ENCODE measurements at regions not wholly inside any gene's neighbourhood (a gene's known extent, or its start where the extent isn't known, plus 50 kb on each side); places are given as distances from the start of the nearest gene placed in this dataset.

- no peak overlapping the region for H3K4me3 ChIP-seq (ENCODE audit: low read depth, low read length)
- H3K9me3 ChIP-seq (ENCODE audit: control insufficient read depth, insufficient read depth, low read depth, low read length), result no peaks in the 10 kb centered on the region
- no peaks in the 10 kb centered on the region for H3K4me1 ChIP-seq (ENCODE audit: control insufficient read depth, insufficient read depth, low read length)
- TF ChIP-seq ZNF121 (tag by site-specific recombination; IDR thresholded peaks at IDR 0.05), result no peak
- H3K27ac ChIP-seq (ENCODE audit: extremely low read depth, low read depth, low read length), result no peak overlapping the region
- no peaks in the 10 kb centered on the region for H3K36me3 ChIP-seq (ENCODE audit: control insufficient read depth in 2 of 2, insufficient read depth in 1 of 2, low read length in 2 of 2)
- CTCF ChIA-PET, result interaction anchor here (0.5 to 2.3 kb wide), 5 partner anchors 12 to 487 kb away, joined by 3 to 4 read pairs (median 3); no protein-coding TSS in a partner anchor
- POLR2A ChIA-PET, result no interaction called here
These were observed 430.5 kb downstream of the MDFIC start for GRCh38 chr7:115352375-115352774.

DNA sequence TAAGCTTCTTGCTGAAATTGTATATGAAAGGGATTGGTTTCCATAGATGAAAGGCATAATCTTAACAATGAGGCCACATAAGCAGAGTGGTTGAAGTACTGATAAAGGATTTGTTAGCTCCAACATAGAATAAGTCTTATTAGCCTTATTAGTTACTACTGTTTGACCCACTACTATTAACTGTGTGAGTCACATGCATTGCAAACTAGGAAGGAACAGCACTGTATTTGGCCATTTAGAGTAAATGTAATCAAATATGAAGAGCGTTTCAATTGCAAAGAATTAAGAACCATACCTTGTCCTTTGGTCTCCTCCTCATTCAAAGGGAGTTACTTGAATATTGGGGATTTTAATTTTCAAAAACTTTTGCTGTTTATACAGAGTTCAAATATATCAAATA is 428.9 kb downstream of the MDFIC start:
- Histone ChIP-seq H3K4me3 (ENCODE audit: low read depth, low read length) (no peak overlapping the region), H3K27ac (ENCODE audit: extremely low read depth, low read depth, low read length) (no peak overlapping the region), H3K36me3 (ENCODE audit: control insufficient read depth in 2 of 2, insufficient read depth in 1 of 2, low read length in 2 of 2) (no peaks in the 10 kb centered on the region), H3K4me1 (ENCODE audit: control insufficient read depth, insufficient read depth, low read length) (no peaks in the 10 kb centered on the region), H3K9me3 (ENCODE audit: control insufficient read depth, insufficient read depth, low read depth, low read length) (no peaks in the 10 kb centered on the region)
- ChIA-PET POLR2A (no interaction called here), CTCF (interaction anchor here (0.5 to 2.3 kb wide), 3 partner anchors 11 to 485 kb away, joined by 3 to 4 read pairs (median 3); no protein-coding TSS in a partner anchor)
- no peak for TF ChIP-seq ZNF426 (tag by site-specific recombination; IDR thresholded peaks at IDR 0.05)
- no peak for TF ChIP-seq ZNF76 (tag by site-specific recombination; IDR thresholded peaks at IDR 0.05; ENCODE audit: borderline replicate concordance, low read depth)
- TF ChIP-seq ZNF677 (tag by site-specific recombination; IDR thresholded peaks at IDR 0.05), result no peak
- TF ChIP-seq ZNF404 (tag by site-specific recombination; IDR thresholded peaks at IDR 0.05), result no peak
- no peak for TF ChIP-seq ZNF792 (tag by site-specific recombination; IDR thresholded peaks at IDR 0.05)
- TF ChIP-seq ZNF37A (tag by site-specific recombination; IDR thresholded peaks at IDR 0.05), result no peak
- no peak for TF ChIP-seq ZNF785 (tag by site-specific recombination; IDR thresholded peaks at IDR 0.05)
- no peak for TF ChIP-seq ZNF548 (tag by site-specific recombination; IDR thresholded peaks at IDR 0.05)
- no peak for TF ChIP-seq ZNF175 (tag by site-specific recombination; IDR thresholded peaks at IDR 0.05)
- no peak for TF ChIP-seq ZNF660 (tag by site-specific recombination; IDR thresholded peaks at IDR 0.05)

GRCh38 chr7:115349635-115350034 is 427.7 kb downstream of the MDFIC start:
- Histone ChIP-seq H3K4me1 (ENCODE audit: control insufficient read depth, insufficient read depth, low read length) (no peaks in the 10 kb centered on the region), H3K27ac (ENCODE audit: extremely low read depth, low read depth, low read length) (no peak overlapping the region), H3K4me3 (ENCODE audit: low read depth, low read length) (no peak overlapping the region), H3K9me3 (ENCODE audit: control insufficient read depth, insufficient read depth, low read depth, low read length) (no peaks in the 10 kb centered on the region), H3K36me3 (ENCODE audit: control insufficient read depth in 2 of 2, insufficient read depth in 1 of 2, low read length in 2 of 2) (no peaks in the 10 kb centered on the region)
- TF ChIP-seq ZNF747 (tag by site-specific recombination; IDR thresholded peaks at IDR 0.05) (no peak), ZNF791 (tag by site-specific recombination; IDR thresholded peaks at IDR 0.05) (no peak), SCRT2 (tag by site-specific recombination; IDR thresholded peaks at IDR 0.05) (peak; percentile 71), ZNF660 (tag by site-specific recombination; IDR thresholded peaks at IDR 0.05) (no peak), ZSCAN30 (tag by site-specific recombination; IDR thresholded peaks at IDR 0.05) (no peak), YY2 (tag by site-specific recombination; IDR thresholded peaks at IDR 0.05) (no peak), ZNF664 (tag by site-specific recombination; IDR thresholded peaks at IDR 0.05) (no peak), ZFHX2 (tag by site-specific recombination; conservative IDR thresholded peaks at IDR 0.05) (no peak), SP3 (tag by site-specific recombination; IDR thresholded peaks at IDR 0.05) (no peak), SCRT1 (tag by site-specific recombination; IDR thresholded peaks at IDR 0.05; ENCODE audit: borderline replicate concordance) (peak; percentile 45; the same call in 1 of the 2 replicates)
- TF ChIP-seq, protein P1, sequence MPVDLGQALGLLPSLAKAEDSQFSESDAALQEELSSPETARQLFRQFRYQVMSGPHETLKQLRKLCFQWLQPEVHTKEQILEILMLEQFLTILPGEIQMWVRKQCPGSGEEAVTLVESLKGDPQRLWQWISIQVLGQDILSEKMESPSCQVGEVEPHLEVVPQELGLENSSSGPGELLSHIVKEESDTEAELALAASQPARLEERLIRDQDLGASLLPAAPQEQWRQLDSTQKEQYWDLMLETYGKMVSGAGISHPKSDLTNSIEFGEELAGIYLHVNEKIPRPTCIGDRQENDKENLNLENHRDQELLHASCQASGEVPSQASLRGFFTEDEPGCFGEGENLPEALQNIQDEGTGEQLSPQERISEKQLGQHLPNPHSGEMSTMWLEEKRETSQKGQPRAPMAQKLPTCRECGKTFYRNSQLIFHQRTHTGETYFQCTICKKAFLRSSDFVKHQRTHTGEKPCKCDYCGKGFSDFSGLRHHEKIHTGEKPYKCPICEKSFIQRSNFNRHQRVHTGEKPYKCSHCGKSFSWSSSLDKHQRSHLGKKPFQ (tag by site-specific recombination; IDR thresholded peaks at IDR 0.05), result no peak
- ChIA-PET CTCF (interaction anchor here (1.3 kb wide), 1 partner anchor 10 kb away, joined by 3 read pairs; no protein-coding TSS in a partner anchor), POLR2A (no interaction called here)
